ENCODE measurements at regions not wholly inside any gene's neighbourhood (a gene's known extent, or its start where the extent isn't known, plus 50 kb on each side); places are given as distances from the start of the nearest gene placed in this dataset.

DNA sequence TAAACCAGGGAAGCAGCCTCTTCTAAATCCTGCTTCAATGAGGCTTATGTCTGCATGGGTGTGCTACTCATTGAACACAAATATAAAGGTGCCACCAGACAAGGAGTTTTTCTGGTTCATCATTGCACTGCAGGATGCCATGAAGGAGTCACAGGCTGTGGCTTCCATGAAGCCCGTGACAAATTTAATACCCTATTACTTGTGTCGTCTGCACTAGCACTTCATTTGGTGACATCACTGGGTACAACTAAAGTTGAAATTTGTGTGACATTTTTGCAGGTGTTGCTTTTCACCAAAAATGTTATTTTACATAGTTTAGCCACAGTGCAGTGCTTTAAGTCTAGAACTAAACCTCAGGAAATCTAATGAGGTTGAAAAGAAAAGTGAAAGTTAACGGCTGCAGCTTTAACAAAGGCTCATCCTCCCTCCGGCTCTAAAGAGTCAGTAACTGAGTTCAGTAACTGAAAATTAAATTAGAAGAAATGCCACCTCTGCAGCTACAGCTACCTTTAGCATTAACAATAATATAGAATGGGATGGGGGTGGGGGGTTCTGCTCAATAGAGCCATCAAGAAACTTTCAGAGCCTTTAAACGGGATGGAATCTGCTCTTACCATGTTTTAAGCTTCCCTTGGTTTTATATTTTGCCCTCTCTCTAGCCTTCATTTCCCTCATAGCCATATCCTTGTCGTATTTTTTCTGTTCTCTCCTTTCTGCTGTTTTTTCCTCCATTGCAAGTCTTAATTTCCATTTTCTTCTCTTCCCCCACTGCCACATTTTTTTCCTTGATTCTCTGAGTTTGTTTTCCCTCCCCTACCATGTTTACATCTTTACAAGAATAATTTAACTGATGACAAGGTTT is 233.8 kb upstream of the TMEM161B start:
- no peaks in the 10 kb centered on the region for H3K36me3 ChIP-seq
- H3K4me1 ChIP-seq = no peaks in the 10 kb centered on the region
- TF ChIP-seq, protein P1, sequence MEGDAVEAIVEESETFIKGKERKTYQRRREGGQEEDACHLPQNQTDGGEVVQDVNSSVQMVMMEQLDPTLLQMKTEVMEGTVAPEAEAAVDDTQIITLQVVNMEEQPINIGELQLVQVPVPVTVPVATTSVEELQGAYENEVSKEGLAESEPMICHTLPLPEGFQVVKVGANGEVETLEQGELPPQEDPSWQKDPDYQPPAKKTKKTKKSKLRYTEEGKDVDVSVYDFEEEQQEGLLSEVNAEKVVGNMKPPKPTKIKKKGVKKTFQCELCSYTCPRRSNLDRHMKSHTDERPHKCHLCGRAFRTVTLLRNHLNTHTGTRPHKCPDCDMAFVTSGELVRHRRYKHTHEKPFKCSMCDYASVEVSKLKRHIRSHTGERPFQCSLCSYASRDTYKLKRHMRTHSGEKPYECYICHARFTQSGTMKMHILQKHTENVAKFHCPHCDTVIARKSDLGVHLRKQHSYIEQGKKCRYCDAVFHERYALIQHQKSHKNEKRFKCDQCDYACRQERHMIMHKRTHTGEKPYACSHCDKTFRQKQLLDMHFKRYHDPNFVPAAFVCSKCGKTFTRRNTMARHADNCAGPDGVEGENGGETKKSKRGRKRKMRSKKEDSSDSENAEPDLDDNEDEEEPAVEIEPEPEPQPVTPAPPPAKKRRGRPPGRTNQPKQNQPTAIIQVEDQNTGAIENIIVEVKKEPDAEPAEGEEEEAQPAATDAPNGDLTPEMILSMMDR (IDR thresholded peaks at IDR 0.05) = no peak
- no peak overlapping the region for H3K27ac ChIP-seq
- DNase-seq = no peak
- H3K27me3 ChIP-seq = no peaks in the 10 kb centered on the region
- no peaks in the 10 kb centered on the region for H3K9me3 ChIP-seq
- peak overlapping the region; percentile 37 to 43 for H3K4me3 ChIP-seq
- intact Hi-C loops (cut with DNase I; ENCODE audit: low total_unique reads) = no loop called here

DNA sequence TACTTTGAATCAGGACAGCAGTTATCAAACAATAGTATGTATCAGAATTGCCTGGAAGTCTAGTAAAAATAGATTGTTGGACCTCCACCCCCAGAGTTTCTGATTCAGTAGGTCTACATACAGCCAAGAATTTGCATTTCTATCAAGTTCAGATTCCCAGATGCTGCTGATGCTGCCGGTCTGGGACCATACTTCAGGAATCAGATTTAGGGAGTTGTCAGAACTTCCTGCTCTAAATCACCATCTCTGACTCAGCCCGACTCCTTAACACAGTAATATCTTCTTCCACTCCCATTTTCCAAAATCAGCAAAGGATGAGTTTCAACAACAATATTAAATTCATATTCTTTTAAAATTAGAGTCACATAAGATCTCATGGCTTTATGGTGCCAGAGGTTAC is 227.2 kb upstream of the TMEM161B start:
- no peak for DNase-seq
- intact Hi-C loops (cut with DNase I; ENCODE audit: low total_unique reads) = no loop called here
- Histone ChIP-seq H3K9me3 (no peaks in the 10 kb centered on the region), H3K4me1 (no peaks in the 10 kb centered on the region), H3K4me3 (no peak overlapping the region), H3K27me3 (no peaks in the 10 kb centered on the region), H3K36me3 (no peaks in the 10 kb centered on the region), H3K27ac (no peak overlapping the region)
- TF ChIP-seq, protein P1 (IDR thresholded peaks at IDR 0.05) = no peak

DNA sequence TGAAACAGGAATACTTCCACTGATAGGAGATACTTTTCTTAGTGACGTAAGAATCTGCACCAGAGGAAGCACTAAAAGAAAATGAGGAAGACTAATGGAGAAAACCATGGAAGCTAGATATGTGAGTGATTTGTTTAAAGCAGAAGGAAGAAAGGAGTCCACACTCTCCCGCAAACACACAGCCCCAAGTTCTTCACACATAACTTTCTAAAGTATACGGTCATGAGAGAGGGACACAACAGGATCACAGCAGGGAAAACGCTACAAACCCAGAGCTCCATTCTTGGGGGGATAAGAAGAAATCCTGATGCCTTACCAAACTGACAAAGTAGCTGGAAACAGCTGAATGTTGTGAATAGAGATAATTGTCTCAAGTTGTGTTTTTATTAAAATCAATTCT is 222.2 kb upstream of the TMEM161B start:
- intact Hi-C loops (cut with DNase I; ENCODE audit: low total_unique reads) = no loop called here
- TF ChIP-seq, protein P1 (IDR thresholded peaks at IDR 0.05) = no peak
- no peak for DNase-seq
- no peaks in the 10 kb centered on the region for H3K4me1 ChIP-seq
- H3K9me3 ChIP-seq = no peaks in the 10 kb centered on the region
- peaks cover 0 to 4% of the 10 kb centered on the region in 2 donors for H3K27me3 ChIP-seq
- H3K36me3 ChIP-seq = no peaks in the 10 kb centered on the region
- H3K27ac ChIP-seq = no peak overlapping the region
- no peak overlapping the region for H3K4me3 ChIP-seq

DNA sequence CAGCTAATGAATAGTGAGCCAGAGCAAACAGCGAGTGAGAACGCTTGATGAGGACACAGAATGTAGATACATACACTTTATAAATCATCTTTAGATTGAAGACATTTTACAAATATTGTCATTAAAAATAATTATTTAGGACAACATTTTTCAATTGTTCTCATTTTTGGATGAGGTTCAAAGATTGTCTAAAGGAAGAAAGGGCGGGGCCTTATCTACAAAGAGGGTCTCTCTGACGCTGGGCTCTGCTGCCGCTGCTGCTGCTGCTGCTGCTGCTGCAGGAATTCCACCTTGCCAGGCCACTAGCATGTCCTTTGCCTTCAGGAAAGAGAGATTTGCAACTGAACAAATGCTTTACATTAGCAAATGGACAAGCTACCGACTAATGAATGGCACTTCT is 220.7 kb upstream of the TMEM161B start:
- no peak for DNase-seq
- no peak overlapping the region for H3K4me3 ChIP-seq
- TF ChIP-seq, protein P1 (IDR thresholded peaks at IDR 0.05) = no peak
- no peaks in the 10 kb centered on the region for H3K9me3 ChIP-seq
- no peaks in the 10 kb centered on the region for H3K36me3 ChIP-seq
- peaks cover 0 to 4% of the 10 kb centered on the region in 2 donors for H3K27me3 ChIP-seq
- no peak overlapping the region for H3K27ac ChIP-seq
- intact Hi-C loops (cut with DNase I; ENCODE audit: low total_unique reads) = no loop called here
- no peaks in the 10 kb centered on the region for H3K4me1 ChIP-seq

DNA sequence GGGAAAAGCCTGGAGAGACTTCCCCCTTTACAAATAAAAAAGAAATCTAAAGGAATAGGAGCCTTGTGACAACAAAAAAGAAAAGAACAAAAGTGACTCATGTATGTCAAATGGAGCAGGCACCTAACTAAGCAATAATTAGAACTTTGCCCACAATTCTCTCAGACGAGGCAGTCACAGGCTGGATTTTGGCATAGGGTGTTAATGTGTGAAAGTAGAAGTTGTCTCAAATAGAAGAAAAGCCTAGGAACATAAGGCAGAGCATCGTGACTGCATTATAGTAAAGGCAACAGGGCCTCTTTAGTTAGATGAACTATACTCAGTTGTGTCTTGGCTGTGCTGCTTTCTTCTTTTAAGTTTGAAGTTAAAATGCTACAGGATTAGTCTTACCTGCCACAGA is 219.9 kb upstream of the TMEM161B start:
- Histone ChIP-seq H3K4me3 (no peak overlapping the region), H3K27me3 (peaks cover 0 to 4% of the 10 kb centered on the region in 2 donors), H3K9me3 (no peaks in the 10 kb centered on the region), H3K4me1 (no peaks in the 10 kb centered on the region), H3K36me3 (no peaks in the 10 kb centered on the region), H3K27ac (no peak overlapping the region)
- intact Hi-C loops (cut with DNase I; ENCODE audit: low total_unique reads) = no loop called here
- DNase-seq = no peak
- TF ChIP-seq, protein P1 (IDR thresholded peaks at IDR 0.05) = no peak
